K562 (cell line): ENCODE measurements at regions not wholly inside any gene's neighbourhood (a gene's known extent, or its start where the extent isn't known, plus 50 kb on each side); places are given as distances from the start of the nearest gene placed in this dataset.

Experiments
- ATAC-seq: fragments of 200-7000 bp; cut with Tn5 transposase; 3 replicates; pipeline ENCODE4 v1.9.1; 2020; ENCODE audit warnings: moderate library complexity
- BruUV-seq: library from RNA; stranded (reverse); fragments of 400-500 nt; replicated peaks from 2 replicates; lab custom pipeline; 2021; lab: Mats Ljungman, UMichigan
- CTCF ChIA-PET: fragments of 300-600 bp; formaldehyde crosslinking; extraction: SDS; loops from one replicate; lab custom pipeline; 2021; ENCODE audit warnings: low intra/inter-chr PET ratio; lab: Yijun Ruan, JAX
- POLR2A ChIA-PET: fragments of 300-600, 350-650 bp; sonication (Branson Sonifier 250); formaldehyde crosslinking; extraction: SDS; loops from one replicate; lab custom pipeline; 2021; ENCODE audit warnings: antibody characterized with exemption, inconsistent platforms; lab: Yijun Ruan, JAX
- DNase-seq, 4 experiments: peaks; one replicate each; pipeline versions ENCODE4 v3.0.0 to v3.0.0-alpha.2; 2011 to 2018; ENCODE audit warnings: low spot score in 3 of 4, mixed read lengths in 3 of 4; ENCODE audit errors: extremely low read depth in 1 of 4
- FAIRE-seq: peaks from 2 replicates; lab custom pipeline; 2011; peaks lifted over from hg19 to GRCh38; lab: Jason Lieb, UNC
- H2AFZ ChIP-seq: 2 replicates; pipeline ENCODE4 v1.6.0; 2011; ENCODE audit warnings: low read depth, low read length, control low read depth, inconsistent platforms
- H3K27ac ChIP-seq: fragments of 200-600 bp; 3 replicates; pipeline ENCODE4 v1.8.0; 2011; ENCODE audit warnings: low read depth, mild to moderate bottlenecking, control low read depth, inconsistent platforms, low read length, moderate library complexity, mixed read lengths; ENCODE audit errors: extremely low read depth
- H3K27me3 ChIP-seq, 2 experiments: fragments of 300-600 bp in 1 of 2; 2 replicates in 1 of 2; 3 replicates in 1 of 2; pipeline versions ENCODE4 v1.6.0 to v1.8.0; 2011; ENCODE audit warnings: inconsistent platforms in 2 of 2, low read length in 2 of 2, mild to moderate bottlenecking in 1 of 2, mixed read lengths in 1 of 2, moderate library complexity in 1 of 2; ENCODE audit not compliant: control insufficient read depth in 2 of 2, insufficient read depth in 2 of 2
- H3K36me3 ChIP-seq: fragments of 300-600 bp; 3 replicates; pipeline ENCODE4 v1.8.0; 2011; ENCODE audit warnings: mild to moderate bottlenecking, low read length, inconsistent platforms; ENCODE audit not compliant: control insufficient read depth, insufficient read depth
- H3K4me1 ChIP-seq, 2 experiments: fragments of 200-600 bp in 1 of 2; replicated peaks in 1 of 2; 2 replicates in 1 of 2; 3 replicates in 1 of 2; pipeline versions ENCODE4 v1.5.1 to v1.8.0; 2011; ENCODE audit warnings: inconsistent platforms in 2 of 2, low read length in 2 of 2, mild to moderate bottlenecking in 1 of 2, mixed read lengths in 1 of 2, moderate library complexity in 1 of 2; ENCODE audit not compliant: control insufficient read depth in 2 of 2, insufficient read depth in 2 of 2
- H3K4me2 ChIP-seq: 2 replicates; pipeline ENCODE4 v1.6.1; 2011; ENCODE audit warnings: low read length, control low read depth, inconsistent platforms, mixed read lengths; ENCODE audit not compliant: insufficient read depth
- H3K4me3 ChIP-seq: fragments of 200-600 bp; sonication (generic), shearing (Covaris generic); 2 replicates; pipeline ENCODE4 v1.5.1; 2016; ENCODE audit warnings: control low read depth, inconsistent platforms
- H3K79me2 ChIP-seq: fragments of 200-600 bp; 3 replicates; pipeline ENCODE4 v1.8.0; 2011; ENCODE audit warnings: low read length, inconsistent platforms; ENCODE audit not compliant: control insufficient read depth, insufficient read depth
- H3K9ac ChIP-seq, 2 experiments: 2 replicates each; pipeline versions ENCODE4 v1.6.0 to v1.6.1; 2011; ENCODE audit warnings: low read depth in 2 of 2, low read length in 2 of 2, control low read depth in 1 of 2, inconsistent platforms in 1 of 2, mild to moderate bottlenecking in 1 of 2, mixed read lengths in 1 of 2; ENCODE audit not compliant: insufficient read depth in 1 of 2
- H3K9me1 ChIP-seq: one replicate; pipeline ENCODE4 v1.6.0; 2011; ENCODE audit warnings: inconsistent platforms, mild to moderate bottlenecking, low read length, moderate library complexity; ENCODE audit not compliant: control insufficient read depth, insufficient read depth
- H3K9me3 ChIP-seq: replicated peaks from 2 replicates; pipeline ENCODE4 v1.5.1; 2011; ENCODE audit warnings: low read depth, low read length, inconsistent platforms; ENCODE audit not compliant: control insufficient read depth, insufficient read depth
- H4K20me1 ChIP-seq: replicated peaks from 2 replicates; pipeline ENCODE4 v1.6.1; 2011; ENCODE audit warnings: low read length, inconsistent platforms, mixed read lengths; ENCODE audit not compliant: control insufficient read depth, insufficient read depth
- BDP1 ChIP-seq: IDR thresholded peaks from 3 replicates; pipeline ENCODE4 v1.6.1; 2011; ENCODE audit not compliant: insufficient read length, insufficient read depth
- BRD4 ChIP-seq: fragments of 200-600 bp; sonication (generic); IDR thresholded peaks from 2 replicates; pipeline ENCODE4 v1.6.1; 2017; ENCODE audit warnings: inconsistent platforms
- ELF1 ChIP-seq: fragments of 200-800 bp; sonication (Bioruptor generic); IDR thresholded peaks from 2 replicates; pipeline ENCODE4 v1.6.1; 2016; ENCODE audit warnings: missing genetic modification characterization, missing compliant biosample characterization
- FOXJ3 ChIP-seq: sonication (generic); formaldehyde crosslinking; IDR thresholded peaks from 2 replicates; pipeline ENCODE4 v1.4.0; 2020; ENCODE audit warnings: mild to moderate bottlenecking, missing genetic modification reagents
- FOXK1 ChIP-seq: sonication (generic); formaldehyde crosslinking; IDR thresholded peaks from 2 replicates; pipeline ENCODE4 v1.8.0; 2022; ENCODE audit warnings: missing genetic modification reagents, mild to moderate bottlenecking, borderline replicate concordance
- FOXP4 ChIP-seq: sonication (generic); formaldehyde crosslinking; IDR thresholded peaks from 2 replicates; pipeline ENCODE4 v1.8.0; 2022; ENCODE audit warnings: mild to moderate bottlenecking, missing genetic modification reagents, borderline replicate concordance
- KDM4B ChIP-seq, 2 experiments: fragments of 450-650 bp in 1 of 2; sonication (generic) in 1 of 2; IDR thresholded peaks; 2 replicates each; pipeline ENCODE4 v1.6.1; 2016 to 2017; ENCODE audit warnings: borderline replicate concordance in 2 of 2, antibody characterized with exemption in 1 of 2, low read depth in 1 of 2, mild to moderate bottlenecking in 1 of 2
- MAFG ChIP-seq: fragments of 450-650 bp; conservative IDR thresholded peaks from 2 replicates; pipeline ENCODE4 v1.6.1; 2016; ENCODE audit warnings: missing genetic modification characterization, missing compliant biosample characterization
- PHB2 ChIP-seq: fragments of 450-650 bp; IDR thresholded peaks from 2 replicates; pipeline ENCODE4 v1.6.1; 2017; ENCODE audit warnings: low read depth
- RAD51 ChIP-seq: fragments of 450-650 bp; IDR thresholded peaks from 2 replicates; pipeline ENCODE4 v1.7.1; 2016; ENCODE audit warnings: low read depth, mild to moderate bottlenecking, borderline replicate concordance
- SUPT5H ChIP-seq: fragments of 450-650 bp; IDR thresholded peaks from 2 replicates; pipeline ENCODE4 v1.6.1; 2016
- TRIM25 ChIP-seq: fragments of 450-650 bp; IDR thresholded peaks from 2 replicates; pipeline ENCODE4 v1.7.0; 2016; ENCODE audit warnings: borderline replicate concordance
- ZNF561 ChIP-seq: fragments of 450-650 bp; formaldehyde crosslinking; conservative IDR thresholded peaks from 2 replicates; pipeline ENCODE4 v1.4.0; 2020; ENCODE audit warnings: mild to moderate bottlenecking, moderate library complexity
- ZNF583 ChIP-seq: fragments of 250-450 bp; sonication (Bioruptor Pico); IDR thresholded peaks from 2 replicates; pipeline ENCODE4 v1.4.0; 2020
- ZNF639 ChIP-seq, 2 experiments: fragments of 200-800 bp in 1 of 2; sonication (Bioruptor generic) in 1 of 2; sonication (generic) in 1 of 2; formaldehyde crosslinking in 1 of 2; IDR thresholded peaks in 1 of 2; conservative IDR thresholded peaks in 1 of 2; 2 replicates each; pipeline versions ENCODE4 v1.5.0 to v1.6.1; 2016 to 2020; ENCODE audit warnings: missing compliant biosample characterization in 1 of 2, missing genetic modification characterization in 1 of 2, missing genetic modification reagents in 1 of 2
- WGBS: fragments of 100-300 bp; shearing (Covaris generic); methylation state at CpG from one replicate; pipeline ENCODE4 v1.1.6; 2016; ENCODE audit warnings: low coverage, mixed read lengths; ENCODE audit not compliant: insufficient coverage; ENCODE audit errors: missing lambda C conversion rate; 5-methylcytosine and 5-hydroxymethylcytosine counted together
- in situ Hi-C: fragments of 300-500 bp; cut with MboI; formaldehyde crosslinking; loops from 4 replicates; pipeline ENCODE4 v1.15.0; 2018; ENCODE audit warnings: inconsistent platforms, mixed read lengths
- intact Hi-C: fragments of 100-400 bp; cut with micrococcal nuclease; formaldehyde crosslinking; loops from 2 replicates; pipeline ENCODE4 v1.14.2; 2022

DNA sequence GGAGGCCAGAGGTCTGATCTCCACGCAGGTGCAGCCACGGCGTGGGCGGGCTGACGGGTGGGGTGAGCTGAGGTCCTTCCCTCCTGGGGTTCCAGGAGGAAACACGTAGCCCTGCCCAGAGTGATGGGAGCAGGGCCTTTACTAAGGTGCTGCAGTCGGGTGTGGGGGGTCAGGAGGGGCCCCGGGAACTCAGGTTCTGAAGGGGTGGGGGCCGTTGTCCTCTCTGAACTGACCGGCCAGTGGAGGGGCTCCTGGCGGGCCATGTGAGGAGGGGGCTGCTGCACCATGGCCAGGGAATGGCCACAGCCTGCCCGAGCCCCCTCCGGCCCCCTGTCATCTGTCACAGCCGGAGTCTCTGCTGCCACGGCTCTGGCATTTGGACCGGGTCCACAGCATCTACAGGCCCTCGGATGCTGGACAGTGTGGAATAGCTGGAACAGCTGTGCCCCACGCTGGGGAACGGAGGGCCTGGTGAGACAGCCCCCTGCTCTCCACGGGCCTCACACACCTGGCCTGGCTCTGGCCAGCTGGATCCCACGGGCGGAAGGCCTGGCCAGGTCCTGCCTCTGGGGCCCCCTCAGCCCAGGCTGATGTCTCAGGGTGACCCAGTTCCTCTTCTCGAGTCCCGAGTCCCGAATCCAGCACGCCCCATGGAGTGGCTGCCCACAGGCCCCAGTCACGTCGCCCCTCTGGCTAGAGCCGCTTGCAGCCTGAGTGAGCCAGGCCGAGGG, 145.6 kb upstream of the GPC1 start:
- in situ Hi-C loops: no loop called here
- no peaks in the 10 kb centered on the region for H3K36me3 ChIP-seq
- H3K27me3 ChIP-seq: peaks cover 2 to 48% of the 10 kb centered on the region in 2 experiments; a peak in 4 of 5 replicates
- intact Hi-C loops: no loop called here
- H3K9me3 ChIP-seq: no peaks in the 10 kb centered on the region
- H3K4me1 ChIP-seq: no peaks in the 10 kb centered on the region
- FAIRE-seq: no peak
- no peak overlapping the region for H3K4me3 ChIP-seq
- H4K20me1 ChIP-seq: 0 out of 2 replicates have a peak, but pooled peaks cover 3% of the 10 kb centered on the region
- BruUV-seq: no TSS peak
- no peak overlapping the region for H3K27ac ChIP-seq
- H3K4me2 ChIP-seq: no peak overlapping the region
- no peak overlapping the region for H3K9ac ChIP-seq
- WGBS: 5% methylated on average over 10 of the region's 30 CpGs
- ChIA-PET CTCF (no interaction called here), POLR2A (no interaction called here)
- ATAC-seq: no peak
- TF ChIP-seq MAFG (no peak), SUPT5H (no peak), KDM4B (IDR thresholded peaks at IDR 0.05; ENCODE audit: borderline replicate concordance in 2 of 2, low read depth in 1 of 2) (no peak), ZNF639 (CRISPR knock-in tag; conservative IDR thresholded peaks at IDR 0.05 in 1 of 2, IDR thresholded peaks at IDR 0.05 in 1 of 2) (no peak), ZNF561 (CRISPR knock-in tag) (no peak), ELF1 (tag) (no peak), FOXJ3 (no peak), ZNF583 (CRISPR knock-in tag) (no peak), BRD4 (no peak), BDP1 (no peak), FOXK1 (CRISPR knock-in tag) (no peak), TRIM25 (no peak), FOXP4 (CRISPR knock-in tag) (no peak), PHB2 (no peak), RAD51 (no peak)
- H3K9me1 ChIP-seq: no peaks in the 10 kb centered on the region
- H3K79me2 ChIP-seq: no peaks in the 10 kb centered on the region
- DNase-seq: no peak
- no peak overlapping the region for H2AFZ ChIP-seq
